Adrenal gland (tissue), 5 donors: ENCODE measurements at regions not wholly inside any gene's neighbourhood (a gene's known extent, or its start where the extent isn't known, plus 50 kb on each side); places are given as distances from the start of the nearest gene placed in this dataset.

Experiments used
- POLR2A ChIP-seq, 2 donors: fragments of 450-650 bp; IDR thresholded peaks; one replicate each; pipeline ENCODE4 v1.6.1; 2017; ENCODE audit warnings: antibody characterized with exemption in 2 of 2, mild to moderate bottlenecking in 2 of 2, moderate library complexity in 1 of 2
- TF ChIP-seq, protein P1 (sequence below), 6 experiments: fragments of 450-650 bp in 4 of 6; fragments of 200-600 bp in 2 of 6; sonication (generic) in 1 of 6; IDR thresholded peaks; 1 replicate in 5 of 6; 2 replicates in 1 of 6; pipeline versions ENCODE4 v1.5.1 to v1.8.0; 2016 to 2021; ENCODE audit warnings: antibody characterized with exemption in 6 of 6, mild to moderate bottlenecking in 2 of 6, moderate library complexity in 1 of 6
- donor health status: DM: no; HTN: no; CAD: no.

DNA sequence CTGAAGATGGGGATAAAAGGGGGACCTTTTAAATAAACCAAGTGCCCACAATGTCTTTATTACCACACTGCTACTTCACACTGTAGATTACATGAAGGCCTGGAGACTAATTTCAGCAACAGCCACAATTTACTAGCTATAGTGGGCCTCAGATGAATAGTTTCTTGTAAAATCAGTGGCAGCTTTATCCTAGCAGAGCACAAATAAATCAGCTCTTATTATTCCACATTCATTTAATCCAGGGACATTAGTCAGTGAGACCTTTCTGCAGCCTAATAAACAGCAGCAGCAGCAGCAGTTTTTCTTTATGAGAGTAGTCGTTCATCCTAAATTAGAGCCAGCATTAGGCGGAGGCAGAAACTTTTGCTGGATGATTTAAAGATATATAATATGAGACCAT is 542.3 kb downstream of the PSAT1 start:
- no peak for TF ChIP-seq POLR2A (IDR thresholded peaks at IDR 0.05)
- TF ChIP-seq, protein P1, sequence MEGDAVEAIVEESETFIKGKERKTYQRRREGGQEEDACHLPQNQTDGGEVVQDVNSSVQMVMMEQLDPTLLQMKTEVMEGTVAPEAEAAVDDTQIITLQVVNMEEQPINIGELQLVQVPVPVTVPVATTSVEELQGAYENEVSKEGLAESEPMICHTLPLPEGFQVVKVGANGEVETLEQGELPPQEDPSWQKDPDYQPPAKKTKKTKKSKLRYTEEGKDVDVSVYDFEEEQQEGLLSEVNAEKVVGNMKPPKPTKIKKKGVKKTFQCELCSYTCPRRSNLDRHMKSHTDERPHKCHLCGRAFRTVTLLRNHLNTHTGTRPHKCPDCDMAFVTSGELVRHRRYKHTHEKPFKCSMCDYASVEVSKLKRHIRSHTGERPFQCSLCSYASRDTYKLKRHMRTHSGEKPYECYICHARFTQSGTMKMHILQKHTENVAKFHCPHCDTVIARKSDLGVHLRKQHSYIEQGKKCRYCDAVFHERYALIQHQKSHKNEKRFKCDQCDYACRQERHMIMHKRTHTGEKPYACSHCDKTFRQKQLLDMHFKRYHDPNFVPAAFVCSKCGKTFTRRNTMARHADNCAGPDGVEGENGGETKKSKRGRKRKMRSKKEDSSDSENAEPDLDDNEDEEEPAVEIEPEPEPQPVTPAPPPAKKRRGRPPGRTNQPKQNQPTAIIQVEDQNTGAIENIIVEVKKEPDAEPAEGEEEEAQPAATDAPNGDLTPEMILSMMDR (IDR thresholded peaks at IDR 0.05): no peak
